ENCODE measurements at regions not wholly inside any gene's neighbourhood (a gene's known extent, or its start where the extent isn't known, plus 50 kb on each side); places are given as distances from the start of the nearest gene placed in this dataset.

GRCh38 chr12:78483767-78484315 is 380.7 kb upstream of the SYT1 start:
- no peak for DNase-seq
- H3K4me3 ChIP-seq (ENCODE audit: low read length), result no peak overlapping the region
- no peaks in the 10 kb centered on the region for H3K27me3 ChIP-seq (ENCODE audit: control insufficient read depth, insufficient read depth, low read length)
- no peak overlapping the region for H3K27ac ChIP-seq (ENCODE audit: low read length)
- H3K36me3 ChIP-seq (ENCODE audit: control insufficient read depth, insufficient read depth, low read length), result no peaks in the 10 kb centered on the region
- 100% methylated on average over 1 of the region's 8 CpGs for WGBS (ENCODE audit: insufficient coverage, low lambda C conversion rate)
- H3K4me1 ChIP-seq (ENCODE audit: control insufficient read depth, insufficient read depth, low read length), result no peaks in the 10 kb centered on the region
- H3K9me3 ChIP-seq (ENCODE audit: control insufficient read depth, low read depth, low read length), result no peaks in the 10 kb centered on the region

- no peaks in the 10 kb centered on the region for H3K36me3 ChIP-seq (ENCODE audit: control insufficient read depth, insufficient read depth, low read length)
- no CpG with 5 or more reads among the region's 1 CpG for WGBS (ENCODE audit: insufficient coverage, low lambda C conversion rate)
- H3K9me3 ChIP-seq (ENCODE audit: control insufficient read depth, low read depth, low read length), result no peaks in the 10 kb centered on the region
- no peaks in the 10 kb centered on the region for H3K4me1 ChIP-seq (ENCODE audit: control insufficient read depth, insufficient read depth, low read length)
- DNase-seq, result no peak
- no peaks in the 10 kb centered on the region for H3K27me3 ChIP-seq (ENCODE audit: control insufficient read depth, insufficient read depth, low read length)
- no peak overlapping the region for H3K4me3 ChIP-seq (ENCODE audit: low read length)
- H3K27ac ChIP-seq (ENCODE audit: low read length), result no peak overlapping the region
Measured at GRCh38 chr12:78489990-78490389, 374.6 kb upstream of the SYT1 start.

GRCh38 chr12:78490861-78491260 is 373.7 kb upstream of the SYT1 start:
- DNase-seq, result no peak
- no peak overlapping the region for H3K27ac ChIP-seq (ENCODE audit: low read length)
- H3K9me3 ChIP-seq (ENCODE audit: control insufficient read depth, low read depth, low read length), result no peaks in the 10 kb centered on the region
- no peaks in the 10 kb centered on the region for H3K4me1 ChIP-seq (ENCODE audit: control insufficient read depth, insufficient read depth, low read length)
- H3K27me3 ChIP-seq (ENCODE audit: control insufficient read depth, insufficient read depth, low read length), result no peaks in the 10 kb centered on the region
- WGBS (ENCODE audit: insufficient coverage, low lambda C conversion rate), result no CpG with 5 or more reads among the region's 1 CpG
- H3K36me3 ChIP-seq (ENCODE audit: control insufficient read depth, insufficient read depth, low read length), result no peaks in the 10 kb centered on the region
- no peak overlapping the region for H3K4me3 ChIP-seq (ENCODE audit: low read length)

GRCh38 chr12:78494911-78495310 is 369.7 kb upstream of the SYT1 start:
- 90% methylated on average over 1 of the region's 1 CpG for WGBS (ENCODE audit: insufficient coverage, low lambda C conversion rate)
- Histone ChIP-seq H3K36me3 (ENCODE audit: control insufficient read depth, insufficient read depth, low read length) (no peaks in the 10 kb centered on the region), H3K27me3 (ENCODE audit: control insufficient read depth, insufficient read depth, low read length) (no peaks in the 10 kb centered on the region), H3K4me3 (ENCODE audit: low read length) (no peak overlapping the region), H3K27ac (ENCODE audit: low read length) (no peak overlapping the region), H3K9me3 (ENCODE audit: control insufficient read depth, low read depth, low read length) (no peaks in the 10 kb centered on the region), H3K4me1 (ENCODE audit: control insufficient read depth, insufficient read depth, low read length) (no peaks in the 10 kb centered on the region)
- DNase-seq, result no peak

GRCh38 chr12:78501825-78502224 is 362.7 kb upstream of the SYT1 start:
- no peaks in the 10 kb centered on the region for H3K4me1 ChIP-seq (ENCODE audit: control insufficient read depth, insufficient read depth, low read length)
- H3K4me3 ChIP-seq (ENCODE audit: low read length), result no peak overlapping the region
- H3K27ac ChIP-seq (ENCODE audit: low read length), result no peak overlapping the region
- H3K36me3 ChIP-seq (ENCODE audit: control insufficient read depth, insufficient read depth, low read length), result no peaks in the 10 kb centered on the region
- no peaks in the 10 kb centered on the region for H3K9me3 ChIP-seq (ENCODE audit: control insufficient read depth, low read depth, low read length)
- no peaks in the 10 kb centered on the region for H3K27me3 ChIP-seq (ENCODE audit: control insufficient read depth, insufficient read depth, low read length)
- no peak for DNase-seq
- WGBS (ENCODE audit: insufficient coverage, low lambda C conversion rate), result 79% methylated on average over 2 of the region's 2 CpGs

- no peak overlapping the region for H3K4me3 ChIP-seq (ENCODE audit: low read length)
- WGBS (ENCODE audit: insufficient coverage, low lambda C conversion rate), result no CpG with 5 or more reads among the region's 4 CpGs
- H3K4me1 ChIP-seq (ENCODE audit: control insufficient read depth, insufficient read depth, low read length), result no peaks in the 10 kb centered on the region
- no peaks in the 10 kb centered on the region for H3K27me3 ChIP-seq (ENCODE audit: control insufficient read depth, insufficient read depth, low read length)
- no peaks in the 10 kb centered on the region for H3K36me3 ChIP-seq (ENCODE audit: control insufficient read depth, insufficient read depth, low read length)
- no peak for DNase-seq
- H3K27ac ChIP-seq (ENCODE audit: low read length), result no peak overlapping the region
- no peaks in the 10 kb centered on the region for H3K9me3 ChIP-seq (ENCODE audit: control insufficient read depth, low read depth, low read length)
Measured at GRCh38 chr12:78519422-78519821, 345.2 kb upstream of the SYT1 start.

GRCh38 chr12:78530100-78530765 is 334.3 kb upstream of the SYT1 start:
- Histone ChIP-seq H3K36me3 (ENCODE audit: control insufficient read depth, insufficient read depth, low read length) (no peaks in the 10 kb centered on the region), H3K9me3 (ENCODE audit: control insufficient read depth, low read depth, low read length) (no peaks in the 10 kb centered on the region), H3K27ac (ENCODE audit: low read length) (no peak overlapping the region), H3K27me3 (ENCODE audit: control insufficient read depth, insufficient read depth, low read length) (no peaks in the 10 kb centered on the region), H3K4me1 (ENCODE audit: control insufficient read depth, insufficient read depth, low read length) (no peaks in the 10 kb centered on the region), H3K4me3 (ENCODE audit: low read length) (no peak overlapping the region)
- WGBS (ENCODE audit: insufficient coverage, low lambda C conversion rate), result no CpG with 5 or more reads among the region's 4 CpGs
- no peak for DNase-seq

GRCh38 chr12:78531831-78532458 is 332.6 kb upstream of the SYT1 start:
- no peak overlapping the region for H3K4me3 ChIP-seq (ENCODE audit: low read length)
- H3K36me3 ChIP-seq (ENCODE audit: control insufficient read depth, insufficient read depth, low read length), result no peaks in the 10 kb centered on the region
- no peak for DNase-seq
- no peak overlapping the region for H3K27ac ChIP-seq (ENCODE audit: low read length)
- no peaks in the 10 kb centered on the region for H3K4me1 ChIP-seq (ENCODE audit: control insufficient read depth, insufficient read depth, low read length)
- no peaks in the 10 kb centered on the region for H3K9me3 ChIP-seq (ENCODE audit: control insufficient read depth, low read depth, low read length)
- H3K27me3 ChIP-seq (ENCODE audit: control insufficient read depth, insufficient read depth, low read length), result no peaks in the 10 kb centered on the region
- WGBS (ENCODE audit: insufficient coverage, low lambda C conversion rate), result 50% methylated on average over 1 of the region's 2 CpGs

- Histone ChIP-seq H3K27me3 (ENCODE audit: control insufficient read depth, insufficient read depth, low read length) (no peaks in the 10 kb centered on the region), H3K4me1 (ENCODE audit: control insufficient read depth, insufficient read depth, low read length) (no peaks in the 10 kb centered on the region), H3K36me3 (ENCODE audit: control insufficient read depth, insufficient read depth, low read length) (no peaks in the 10 kb centered on the region), H3K4me3 (ENCODE audit: low read length) (no peak overlapping the region), H3K27ac (ENCODE audit: low read length) (no peak overlapping the region), H3K9me3 (ENCODE audit: control insufficient read depth, low read depth, low read length) (no peaks in the 10 kb centered on the region)
- DNase-seq, result no peak
- 63% methylated on average over 1 of the region's 1 CpG for WGBS (ENCODE audit: insufficient coverage, low lambda C conversion rate)
Measured at GRCh38 chr12:78534311-78534710, 330.3 kb upstream of the SYT1 start.

GRCh38 chr12:78540606-78541336 is 323.8 kb upstream of the SYT1 start:
- no peak for DNase-seq
- Histone ChIP-seq H3K36me3 (ENCODE audit: control insufficient read depth, insufficient read depth, low read length) (no peaks in the 10 kb centered on the region), H3K4me3 (ENCODE audit: low read length) (no peak overlapping the region), H3K4me1 (ENCODE audit: control insufficient read depth, insufficient read depth, low read length) (no peaks in the 10 kb centered on the region), H3K9me3 (ENCODE audit: control insufficient read depth, low read depth, low read length) (no peaks in the 10 kb centered on the region), H3K27me3 (ENCODE audit: control insufficient read depth, insufficient read depth, low read length) (no peaks in the 10 kb centered on the region), H3K27ac (ENCODE audit: low read length) (no peak overlapping the region)
- WGBS (ENCODE audit: insufficient coverage, low lambda C conversion rate), result no CpG with 5 or more reads among the region's 7 CpGs

All from large intestine (tissue), 3 donors.